GM21360 (cell line): ENCODE measurements at regions not wholly inside any gene's neighbourhood (a gene's known extent, or its start where the extent isn't known, plus 50 kb on each side); places are given as distances from the start of the nearest gene placed in this dataset.
"Not testable (repeated sequence)": the region's sequence is repeated elsewhere in the genome, so short reads cannot be mapped to it uniquely, and the experiment has no call there.

Source experiments
- ATAC-seq: cut with Tn5 transposase; IDR thresholded peaks from one replicate; pipeline ENCODE4 v1.9.1; 2021; ENCODE audit warnings: mild to moderate bottlenecking, moderate library complexity; ENCODE audit not compliant: unreplicated experiment

DNA sequence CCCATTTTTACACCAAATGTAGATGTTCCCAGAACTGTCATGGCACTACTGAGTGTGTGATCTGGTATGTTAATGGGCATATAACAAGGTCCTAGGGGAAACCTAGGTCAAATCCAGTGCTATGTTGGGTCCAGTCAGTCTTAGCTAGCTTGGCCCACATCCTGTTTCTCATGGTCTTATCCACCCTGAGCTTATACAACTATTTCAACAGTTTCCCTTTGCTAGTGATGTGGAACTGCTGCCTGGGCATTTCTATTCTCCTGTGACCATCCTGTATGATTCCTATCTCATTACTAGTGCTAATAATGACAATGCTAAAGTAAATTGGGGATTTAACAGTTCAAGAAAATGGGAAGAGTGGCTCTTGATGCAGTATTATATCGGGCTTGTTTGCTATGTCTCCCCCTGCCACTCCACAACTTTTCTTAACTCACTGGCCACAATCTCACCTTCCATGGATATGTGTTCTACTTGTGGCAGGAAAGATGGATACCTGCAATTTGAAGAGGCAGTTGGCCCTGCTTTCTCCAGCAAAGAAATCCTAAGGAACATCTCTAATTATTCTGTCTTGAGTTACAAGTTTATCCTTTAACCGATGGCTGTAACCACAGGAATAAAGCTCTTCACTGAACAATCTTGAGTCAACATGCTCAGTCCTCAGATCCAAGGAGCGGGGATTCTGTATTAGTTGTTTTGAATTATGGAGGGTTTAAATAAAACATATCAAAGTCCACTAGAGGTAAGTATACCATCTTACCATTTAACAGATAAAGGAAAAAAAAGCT lies 707.8 kb downstream of the XPNPEP1 start:
- ATAC-seq, result no peak

GRCh38 chr10:109214891-109215290 lies 708.4 kb downstream of the XPNPEP1 start:
- ATAC-seq, result not testable (repeated sequence)

DNA sequence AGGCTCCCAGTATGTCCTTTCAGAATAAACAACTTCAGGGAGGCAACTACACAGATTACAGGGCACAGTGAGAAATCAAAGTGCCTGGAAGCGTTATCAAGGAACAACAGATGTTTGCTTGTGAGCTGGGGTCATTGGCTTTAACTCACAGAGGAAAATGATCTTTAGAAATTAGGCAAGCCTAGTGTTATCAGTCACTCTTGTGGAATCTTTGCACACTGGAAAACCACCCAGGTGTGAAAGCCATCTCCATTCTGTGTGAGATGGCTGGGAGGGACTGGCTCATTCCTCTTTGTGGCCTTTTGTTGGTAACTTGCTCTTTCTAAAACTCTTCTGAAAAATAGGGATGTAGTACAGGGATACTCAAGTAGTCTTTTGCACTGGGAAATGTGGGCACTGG lies 716.0 kb downstream of the XPNPEP1 start:
- no peak for ATAC-seq

GRCh38 chr10:109205929-109206585 lies 717.3 kb downstream of the XPNPEP1 start:
- no peak for ATAC-seq

DNA sequence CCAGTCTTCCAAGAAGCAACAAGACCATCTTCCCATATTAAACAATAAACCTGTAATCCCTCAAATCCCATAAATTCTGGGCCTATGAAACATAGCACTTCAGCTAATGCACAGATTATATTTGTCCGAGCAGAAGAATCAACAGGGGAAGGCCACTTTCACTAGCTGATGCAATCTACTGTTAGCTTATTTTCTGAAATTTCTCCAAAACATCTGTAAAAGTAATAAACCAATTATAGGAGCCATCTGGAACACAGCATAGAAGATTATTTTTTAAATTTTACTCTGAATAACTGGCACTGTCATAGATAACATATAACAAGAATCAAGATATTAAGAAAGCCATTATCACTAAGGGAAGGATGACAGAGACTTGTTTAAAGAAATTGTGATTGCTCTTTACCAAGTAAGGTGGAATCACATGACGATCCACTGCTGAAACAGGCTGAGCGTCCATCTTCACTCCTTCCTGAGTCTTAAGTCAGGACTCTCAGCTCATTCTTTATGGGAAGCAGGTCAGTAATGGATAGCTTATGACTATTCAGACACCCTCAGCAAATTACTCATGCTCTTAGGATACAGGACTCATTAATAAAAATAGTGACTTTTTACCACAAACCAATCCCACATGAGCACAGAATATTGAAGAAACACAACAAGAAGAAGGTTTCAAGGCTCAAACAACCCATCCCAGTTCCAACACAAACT lies 719.5 kb downstream of the XPNPEP1 start:
- ATAC-seq, result no peak

- no peak for ATAC-seq
These were observed 721.2 kb downstream of the XPNPEP1 start for GRCh38 chr10:109202111-109202510.

- ATAC-seq, result no peak
These were observed 722.7 kb downstream of the XPNPEP1 start for GRCh38 chr10:109200646-109201045.

DNA sequence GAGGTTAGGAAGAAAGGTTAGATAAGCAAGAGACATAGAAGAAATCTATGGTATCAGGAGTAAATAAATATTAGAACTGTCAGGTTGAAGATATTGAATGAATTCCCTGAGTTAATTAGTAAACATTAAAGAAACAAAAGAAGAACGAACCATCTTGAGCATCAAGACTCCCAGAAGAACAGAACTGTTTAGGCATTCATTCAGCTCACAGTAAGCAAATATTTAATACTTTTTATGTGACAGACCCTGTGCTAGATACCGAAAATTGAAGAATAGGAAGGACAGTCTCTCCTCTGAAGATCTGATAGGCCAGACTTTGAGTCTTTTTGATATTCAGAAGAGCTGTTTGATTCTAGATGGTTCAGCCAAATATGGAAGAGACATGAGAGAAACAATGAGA lies 731.5 kb downstream of the XPNPEP1 start:
- ATAC-seq, result no peak

DNA sequence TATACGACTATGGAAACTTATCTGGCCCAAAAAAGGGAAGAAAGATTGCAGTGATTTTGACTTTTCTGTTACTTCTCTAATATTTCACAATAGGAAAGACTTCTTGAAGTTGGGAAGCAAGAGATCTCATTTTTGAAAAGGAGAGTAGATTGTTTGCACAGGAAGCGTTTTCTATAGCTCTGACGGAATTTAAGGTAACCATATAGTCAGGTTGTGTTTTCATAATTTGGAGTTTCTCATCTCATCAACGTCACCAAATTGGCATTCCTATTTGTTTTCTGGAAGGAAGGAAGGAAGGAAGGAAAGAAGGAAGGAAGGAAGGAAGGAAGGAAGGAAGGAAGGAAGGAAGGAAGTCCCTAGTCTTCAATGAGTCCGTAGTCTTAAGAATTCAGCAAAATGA lies 732.0 kb downstream of the XPNPEP1 start:
- no peak for ATAC-seq

- ATAC-seq, result no peak
These were observed 735.6 kb downstream of the XPNPEP1 start for GRCh38 chr10:109187677-109188076.

GRCh38 chr10:109183366-109183765 lies 739.9 kb downstream of the XPNPEP1 start:
- ATAC-seq, result no peak

- no peak for ATAC-seq
These were observed 744.7 kb downstream of the XPNPEP1 start for GRCh38 chr10:109178591-109178990.

DNA sequence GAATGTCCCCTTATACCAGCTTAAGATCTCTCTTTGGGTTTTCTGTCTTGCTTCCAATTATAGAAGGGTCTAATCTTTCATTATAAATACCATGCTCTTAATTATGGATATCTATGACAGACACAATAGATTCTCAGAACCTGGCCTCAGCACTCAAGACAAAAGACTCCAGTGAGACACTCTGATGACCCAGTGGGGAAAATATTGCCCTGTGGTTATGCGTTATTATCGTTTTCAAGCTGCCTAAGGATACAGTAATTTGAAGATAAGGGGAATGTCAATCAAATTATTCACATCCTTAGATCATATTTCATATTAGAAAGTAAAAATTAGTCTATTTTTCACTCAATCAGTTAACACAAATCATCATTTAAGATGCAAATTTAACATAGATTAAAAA lies 748.8 kb downstream of the XPNPEP1 start:
- ATAC-seq, result no peak

- ATAC-seq, result no peak
These were observed 749.4 kb downstream of the XPNPEP1 start for GRCh38 chr10:109173937-109174336.

- ATAC-seq, result no peak
These were observed 750.2 kb downstream of the XPNPEP1 start for GRCh38 chr10:109173121-109173520.

DNA sequence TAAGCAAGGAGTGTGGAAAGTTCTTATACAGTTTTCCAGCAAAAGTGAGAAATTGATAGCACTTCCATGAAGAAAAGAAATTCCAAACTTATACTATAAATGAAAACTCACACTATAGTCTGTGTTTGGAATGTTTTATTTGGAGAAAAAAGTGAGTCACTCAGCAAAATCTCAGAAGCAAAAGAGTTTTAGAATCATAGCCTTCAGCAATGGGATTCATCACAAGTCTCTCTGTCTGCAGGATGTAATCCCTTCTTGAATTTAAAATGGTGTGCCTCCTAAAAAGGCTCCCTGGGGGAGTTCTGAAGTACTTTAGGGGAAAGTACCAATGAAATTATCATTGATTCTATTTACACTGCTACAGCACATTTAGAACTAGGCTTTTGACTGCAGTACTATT lies 756.4 kb downstream of the XPNPEP1 start:
- no peak for ATAC-seq

GRCh38 chr10:109159351-109159750 lies 764.0 kb downstream of the XPNPEP1 start:
- ATAC-seq, result no peak

DNA sequence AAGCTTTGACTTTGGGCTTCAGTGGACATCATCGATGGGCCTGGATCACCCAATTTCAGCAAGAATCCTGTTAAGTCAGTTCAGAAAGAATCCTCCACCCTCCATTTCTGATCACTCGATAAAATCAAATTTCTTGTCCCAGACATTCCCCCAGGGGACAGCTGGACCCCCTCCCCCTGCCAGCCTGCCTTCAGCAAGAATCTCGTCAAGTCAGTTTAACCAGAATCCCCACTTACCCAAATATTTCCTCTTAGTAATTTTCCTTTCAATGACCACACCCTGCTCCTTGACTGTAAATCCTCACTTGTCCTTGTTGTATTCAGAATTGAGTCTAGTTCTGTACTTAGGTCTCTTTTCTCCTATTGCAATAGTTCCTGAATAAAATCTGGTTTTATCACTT lies 766.9 kb downstream of the XPNPEP1 start:
- ATAC-seq, result no peak

DNA sequence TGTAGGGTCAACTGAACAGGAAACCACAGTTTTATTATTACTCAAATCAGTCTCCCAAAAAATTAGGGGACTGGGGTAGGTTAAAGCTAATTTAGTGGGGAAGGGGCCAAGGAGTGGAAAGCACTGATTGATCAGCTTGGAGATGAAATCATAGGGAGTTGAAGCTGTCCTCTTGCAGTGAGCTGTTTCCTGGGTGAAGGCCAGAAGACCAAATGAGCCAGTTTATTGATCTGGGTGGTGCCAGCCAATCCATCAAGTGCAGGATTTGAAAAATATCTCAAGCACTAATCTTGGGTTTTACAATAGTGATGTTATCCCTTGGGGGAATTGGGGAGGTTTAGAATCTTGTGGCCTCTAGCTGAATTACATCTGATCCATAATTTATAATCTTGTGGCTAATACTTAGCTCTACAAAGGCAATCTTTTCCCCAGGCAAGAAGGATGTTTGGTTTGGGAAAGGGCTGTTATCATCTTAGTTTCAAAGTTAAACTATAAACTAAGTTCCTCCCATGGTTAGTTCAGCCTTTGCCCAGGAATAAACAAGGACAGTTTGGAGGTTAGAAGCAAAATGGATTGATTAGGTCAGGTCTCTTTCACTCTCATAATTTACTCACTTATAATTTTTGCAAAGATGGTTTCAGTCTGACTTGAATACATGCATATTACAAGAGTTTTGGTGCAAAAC lies 773.5 kb downstream of the XPNPEP1 start:
- ATAC-seq, result no peak

GRCh38 chr10:109127363-109127762 lies 795.9 kb downstream of the XPNPEP1 start:
- no peak for ATAC-seq

DNA sequence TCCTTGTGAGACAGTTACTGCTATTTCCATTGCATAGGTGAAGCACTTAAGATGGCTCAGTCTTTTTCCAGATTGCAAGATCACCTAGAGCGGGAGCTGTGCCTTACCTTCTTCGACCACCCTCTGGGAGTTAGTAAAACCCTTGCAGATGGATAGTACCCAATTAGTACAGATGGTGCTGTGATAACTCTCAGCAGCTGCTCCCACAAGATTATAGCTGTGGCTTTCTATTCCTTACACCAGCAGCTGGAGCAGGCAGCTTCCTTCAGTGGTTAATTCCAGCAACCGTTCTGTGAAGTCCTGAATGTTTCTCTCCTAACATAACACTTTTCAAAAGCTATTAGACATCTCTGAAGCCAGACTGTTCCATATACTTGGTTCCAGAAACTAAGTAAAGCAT lies 796.8 kb downstream of the XPNPEP1 start:
- ATAC-seq, result no peak
